ENCODE measurements at regions not wholly inside any gene's neighbourhood (a gene's known extent, or its start where the extent isn't known, plus 50 kb on each side); places are given as distances from the start of the nearest gene placed in this dataset.

DNA sequence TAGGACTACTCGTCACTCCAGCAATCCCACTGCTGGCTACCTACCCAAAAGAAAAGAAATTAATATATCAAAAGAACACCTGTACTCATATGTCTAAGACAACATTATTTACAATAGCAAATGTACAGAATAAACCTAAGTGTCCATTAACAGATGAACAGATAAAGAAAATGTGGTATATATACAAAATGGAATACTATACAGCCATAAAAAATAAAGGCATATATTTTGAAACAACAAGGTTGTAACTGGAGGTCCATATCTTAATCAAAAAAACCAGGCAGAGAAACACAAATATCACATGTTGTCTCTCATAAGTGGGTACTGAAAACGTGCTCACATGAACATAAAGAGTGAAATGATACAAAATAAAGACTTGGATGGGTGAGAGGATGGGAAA is 1073.3 kb upstream of the PHF14 start:
- Mint-ChIP-seq H3K27ac (no peak overlapping the region), H3K4me3 (no peak overlapping the region), H3K36me3 (ENCODE audit: low read depth) (no peaks in the 10 kb centered on the region), H3K4me1 (ENCODE audit: low read depth) (no peaks in the 10 kb centered on the region), H3K27me3 (no peaks in the 10 kb centered on the region), H3K9me3 (peaks cover 20% of the 10 kb centered on the region)
- no peaks in the 10 kb centered on the region for H3K4me1 ChIP-seq (ENCODE audit: insufficient read depth, low read length)
- TF ChIP-seq, protein P1, sequence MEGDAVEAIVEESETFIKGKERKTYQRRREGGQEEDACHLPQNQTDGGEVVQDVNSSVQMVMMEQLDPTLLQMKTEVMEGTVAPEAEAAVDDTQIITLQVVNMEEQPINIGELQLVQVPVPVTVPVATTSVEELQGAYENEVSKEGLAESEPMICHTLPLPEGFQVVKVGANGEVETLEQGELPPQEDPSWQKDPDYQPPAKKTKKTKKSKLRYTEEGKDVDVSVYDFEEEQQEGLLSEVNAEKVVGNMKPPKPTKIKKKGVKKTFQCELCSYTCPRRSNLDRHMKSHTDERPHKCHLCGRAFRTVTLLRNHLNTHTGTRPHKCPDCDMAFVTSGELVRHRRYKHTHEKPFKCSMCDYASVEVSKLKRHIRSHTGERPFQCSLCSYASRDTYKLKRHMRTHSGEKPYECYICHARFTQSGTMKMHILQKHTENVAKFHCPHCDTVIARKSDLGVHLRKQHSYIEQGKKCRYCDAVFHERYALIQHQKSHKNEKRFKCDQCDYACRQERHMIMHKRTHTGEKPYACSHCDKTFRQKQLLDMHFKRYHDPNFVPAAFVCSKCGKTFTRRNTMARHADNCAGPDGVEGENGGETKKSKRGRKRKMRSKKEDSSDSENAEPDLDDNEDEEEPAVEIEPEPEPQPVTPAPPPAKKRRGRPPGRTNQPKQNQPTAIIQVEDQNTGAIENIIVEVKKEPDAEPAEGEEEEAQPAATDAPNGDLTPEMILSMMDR (IDR thresholded peaks at IDR 0.05) = no peak
- no peaks in the 10 kb centered on the region for H3K27me3 ChIP-seq (ENCODE audit: control insufficient read depth in 1 of 2, insufficient read depth in 2 of 2, low read length in 2 of 2)
- no peaks in the 10 kb centered on the region for H3K9me3 ChIP-seq (ENCODE audit: control insufficient read depth in 1 of 2, insufficient read depth in 1 of 2, low read length in 2 of 2)
- ChIA-PET POLR2A (no interaction called here), CTCF (no interaction called here)
- ATAC-seq (ENCODE audit: poor library complexity) (no peak), DNase-seq (no peak)
- no peaks in the 10 kb centered on the region for H3K36me3 ChIP-seq (ENCODE audit: insufficient read depth, low read length)
- intact Hi-C loops (cut with DNase I, micrococcal nuclease) = no loop called here
- H3K4me3 ChIP-seq (ENCODE audit: low read length) = no peak overlapping the region
- no peak overlapping the region for H3K27ac ChIP-seq (ENCODE audit: low read depth in 1 of 2, low read length in 2 of 2)

GRCh38 chr7:9921326-9921725 is 1052.3 kb upstream of the PHF14 start:
- DNase-seq (no peak), ATAC-seq (ENCODE audit: poor library complexity) (no peak)
- Histone ChIP-seq H3K9me3 (ENCODE audit: control insufficient read depth in 1 of 2, insufficient read depth in 1 of 2, low read length in 2 of 2) (peaks cover 3 to 5% of the 10 kb centered on the region in 2 experiments), H3K4me1 (ENCODE audit: insufficient read depth, low read length) (no peaks in the 10 kb centered on the region), H3K36me3 (ENCODE audit: insufficient read depth, low read length) (no peaks in the 10 kb centered on the region), H3K27ac (ENCODE audit: low read depth in 1 of 2, low read length in 2 of 2) (no peak overlapping the region), H3K4me3 (ENCODE audit: low read length) (no peak overlapping the region), H3K27me3 (ENCODE audit: control insufficient read depth in 1 of 2, insufficient read depth in 2 of 2, low read length in 2 of 2) (no peaks in the 10 kb centered on the region)
- intact Hi-C loops (cut with DNase I, micrococcal nuclease) = no loop called here
- H3K36me3 Mint-ChIP-seq (ENCODE audit: low read depth) = no peaks in the 10 kb centered on the region
- no peaks in the 10 kb centered on the region for H3K4me1 Mint-ChIP-seq (ENCODE audit: low read depth)
- no peak overlapping the region for H3K27ac Mint-ChIP-seq
- peaks cover 5% of the 10 kb centered on the region for H3K9me3 Mint-ChIP-seq
- ChIA-PET CTCF (no interaction called here), POLR2A (no interaction called here)
- H3K4me3 Mint-ChIP-seq = no peak overlapping the region
- TF ChIP-seq, protein P1 (IDR thresholded peaks at IDR 0.05) = no peak
- H3K27me3 Mint-ChIP-seq = no peaks in the 10 kb centered on the region

DNA sequence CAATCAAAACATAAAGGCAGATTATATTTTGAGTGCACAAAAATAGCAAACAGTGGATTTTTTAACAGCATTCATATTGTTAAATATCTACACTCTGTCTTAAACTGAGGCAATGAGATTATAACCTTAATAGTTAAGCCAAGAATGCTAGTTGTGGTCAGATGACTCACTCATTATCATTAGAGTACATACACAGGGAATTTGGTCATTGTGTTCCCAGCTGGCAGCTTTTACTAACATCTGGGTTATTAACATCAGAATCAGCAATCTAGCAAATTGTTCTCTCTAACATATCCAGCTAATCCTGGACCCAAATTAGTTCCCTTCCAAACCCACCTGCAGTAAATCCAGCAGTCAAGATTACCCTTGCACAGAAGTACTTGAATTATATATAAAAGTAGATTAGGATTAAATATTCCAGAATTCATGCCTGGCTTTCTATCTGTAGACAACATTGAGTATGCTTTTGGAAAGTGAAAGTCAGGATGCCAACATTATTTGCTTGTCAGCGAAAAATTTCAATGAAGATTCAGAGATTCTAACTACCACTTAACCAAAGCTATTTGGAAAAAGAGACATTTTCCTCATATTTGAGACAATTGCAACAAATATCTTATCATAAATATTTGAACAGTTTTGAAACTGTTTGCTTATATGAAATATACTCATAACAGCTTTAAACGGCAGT is 1035.6 kb upstream of the PHF14 start:
- Histone ChIP-seq H3K27me3 (ENCODE audit: control insufficient read depth in 1 of 2, insufficient read depth in 2 of 2, low read length in 2 of 2) (no peaks in the 10 kb centered on the region), H3K4me3 (ENCODE audit: low read length) (no peak overlapping the region), H3K9me3 (ENCODE audit: control insufficient read depth in 1 of 2, insufficient read depth in 1 of 2, low read length in 2 of 2) (no peaks in the 10 kb centered on the region), H3K27ac (ENCODE audit: low read depth in 1 of 2, low read length in 2 of 2) (no peak overlapping the region), H3K36me3 (ENCODE audit: insufficient read depth, low read length) (no peaks in the 10 kb centered on the region), H3K4me1 (ENCODE audit: insufficient read depth, low read length) (no peaks in the 10 kb centered on the region)
- no peak for ATAC-seq (ENCODE audit: poor library complexity)
- H3K27ac Mint-ChIP-seq = no peak overlapping the region
- H3K27me3 Mint-ChIP-seq = no peaks in the 10 kb centered on the region
- no peaks in the 10 kb centered on the region for H3K36me3 Mint-ChIP-seq (ENCODE audit: low read depth)
- TF ChIP-seq, protein P1 (IDR thresholded peaks at IDR 0.05) = no peak
- intact Hi-C loops (cut with DNase I, micrococcal nuclease) = no loop called here
- no peaks in the 10 kb centered on the region for H3K4me1 Mint-ChIP-seq (ENCODE audit: low read depth)
- POLR2A ChIA-PET = no interaction called here
- no peak for DNase-seq
- H3K9me3 Mint-ChIP-seq = no peaks in the 10 kb centered on the region
- CTCF ChIA-PET = no interaction called here
- H3K4me3 Mint-ChIP-seq = no peak overlapping the region
